ENCODE measurements at regions not wholly inside any gene's neighbourhood (a gene's known extent, or its start where the extent isn't known, plus 50 kb on each side); places are given as distances from the start of the nearest gene placed in this dataset.

DNA sequence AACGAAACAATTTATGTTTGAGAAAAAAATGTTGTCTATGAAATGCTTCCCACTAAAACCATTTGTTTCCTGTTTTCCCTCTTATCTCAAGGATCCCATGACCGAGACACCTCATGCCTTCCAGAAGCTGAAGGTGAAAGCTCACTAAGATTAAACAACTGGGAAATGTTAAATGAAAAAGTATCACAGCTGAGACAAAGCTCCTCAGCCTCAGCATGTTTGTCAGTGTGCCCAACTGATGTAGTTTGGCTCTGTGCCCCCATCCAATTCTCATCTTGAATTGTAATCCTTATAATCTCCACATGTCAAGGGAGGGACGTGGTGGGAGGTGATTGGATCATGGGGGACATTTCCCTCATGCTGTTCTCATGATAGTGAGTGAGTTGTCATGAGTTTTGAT, 327.3 kb downstream of the HTR7 start:
- DNase-seq (ENCODE audit: low read depth): no peak
- H3K4me3 ChIP-seq (ENCODE audit: low read depth, low read length): no peak overlapping the region

DNA sequence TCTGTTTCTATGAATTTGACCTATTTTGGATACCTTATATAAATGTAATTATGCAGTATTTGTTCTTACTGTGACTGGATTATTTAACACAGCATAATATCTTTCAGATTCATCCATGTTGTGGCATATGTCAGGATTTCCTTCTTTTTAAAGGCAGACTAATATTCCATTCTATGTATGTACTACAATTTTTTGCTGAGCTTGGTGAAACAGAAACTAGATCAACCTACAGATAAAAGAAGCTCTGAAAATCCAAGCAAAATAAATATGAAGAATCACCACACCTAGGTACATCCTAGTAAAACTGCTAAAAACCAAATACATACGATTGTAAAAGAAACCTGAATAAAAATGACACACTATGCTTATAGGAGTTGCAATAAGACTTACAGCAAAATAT, 300.5 kb downstream of the HTR7 start:
- no peak overlapping the region for H3K4me3 ChIP-seq (ENCODE audit: low read depth, low read length)
- no peak for DNase-seq (ENCODE audit: low read depth)
- TF ChIP-seq, protein P1, sequence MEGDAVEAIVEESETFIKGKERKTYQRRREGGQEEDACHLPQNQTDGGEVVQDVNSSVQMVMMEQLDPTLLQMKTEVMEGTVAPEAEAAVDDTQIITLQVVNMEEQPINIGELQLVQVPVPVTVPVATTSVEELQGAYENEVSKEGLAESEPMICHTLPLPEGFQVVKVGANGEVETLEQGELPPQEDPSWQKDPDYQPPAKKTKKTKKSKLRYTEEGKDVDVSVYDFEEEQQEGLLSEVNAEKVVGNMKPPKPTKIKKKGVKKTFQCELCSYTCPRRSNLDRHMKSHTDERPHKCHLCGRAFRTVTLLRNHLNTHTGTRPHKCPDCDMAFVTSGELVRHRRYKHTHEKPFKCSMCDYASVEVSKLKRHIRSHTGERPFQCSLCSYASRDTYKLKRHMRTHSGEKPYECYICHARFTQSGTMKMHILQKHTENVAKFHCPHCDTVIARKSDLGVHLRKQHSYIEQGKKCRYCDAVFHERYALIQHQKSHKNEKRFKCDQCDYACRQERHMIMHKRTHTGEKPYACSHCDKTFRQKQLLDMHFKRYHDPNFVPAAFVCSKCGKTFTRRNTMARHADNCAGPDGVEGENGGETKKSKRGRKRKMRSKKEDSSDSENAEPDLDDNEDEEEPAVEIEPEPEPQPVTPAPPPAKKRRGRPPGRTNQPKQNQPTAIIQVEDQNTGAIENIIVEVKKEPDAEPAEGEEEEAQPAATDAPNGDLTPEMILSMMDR (IDR thresholded peaks at IDR 0.05; ENCODE audit: low read depth, low read length, missing control alignments): no peak

More for the DNA sequence above, 327.3 kb downstream of the HTR7 start:
- TF ChIP-seq, protein P1 (IDR thresholded peaks at IDR 0.05; ENCODE audit: low read depth, low read length, missing control alignments): no peak

DNA sequence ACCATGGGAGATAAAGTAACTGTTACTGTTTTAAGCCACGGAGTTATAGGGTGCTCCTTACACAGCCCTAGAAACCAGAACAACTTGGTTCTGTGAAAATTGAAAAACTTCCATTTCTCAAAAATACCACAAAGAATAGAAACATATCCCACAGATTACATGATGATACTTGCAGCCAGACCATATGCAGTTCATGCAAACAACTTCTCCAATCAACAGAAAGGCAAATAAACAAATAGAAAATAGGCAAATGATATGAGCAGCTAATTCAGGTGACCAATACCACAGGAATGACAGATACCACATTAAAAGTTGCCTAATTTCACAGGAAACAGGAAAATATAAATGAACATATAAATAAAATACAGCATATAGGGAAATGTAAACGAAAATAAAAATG, 297.5 kb downstream of the HTR7 start:
- no peak overlapping the region for H3K4me3 ChIP-seq (ENCODE audit: low read depth, low read length)
- TF ChIP-seq, protein P1 (IDR thresholded peaks at IDR 0.05; ENCODE audit: low read depth, low read length, missing control alignments): no peak
- DNase-seq (ENCODE audit: low read depth): no peak

DNA sequence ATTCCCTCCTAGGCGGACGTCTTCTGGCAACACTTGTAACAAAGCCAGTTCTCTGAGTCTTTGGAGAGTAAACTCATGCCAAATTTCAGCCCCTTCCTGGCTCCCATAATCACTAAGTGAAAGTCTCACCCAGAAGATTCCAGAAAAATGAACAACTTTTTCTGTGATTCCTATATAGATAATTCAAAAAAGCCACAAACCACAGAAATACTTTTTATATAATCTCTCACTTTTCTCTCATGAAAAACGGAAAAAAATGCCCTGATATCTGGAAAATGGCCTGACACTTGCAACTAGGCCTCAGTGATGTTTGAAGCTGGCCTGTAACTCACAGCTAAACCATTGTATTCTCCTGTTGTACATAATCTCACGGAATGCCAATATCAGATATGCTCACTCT, 296.2 kb downstream of the HTR7 start:
- DNase-seq (ENCODE audit: low read depth): no peak
- TF ChIP-seq, protein P1 (IDR thresholded peaks at IDR 0.05; ENCODE audit: low read depth, low read length, missing control alignments): no peak
- H3K4me3 ChIP-seq (ENCODE audit: low read depth, low read length): no peak overlapping the region

GRCh38 chr10:90571481-90572258, 286.2 kb downstream of the HTR7 start:
- TF ChIP-seq, protein P1 (IDR thresholded peaks at IDR 0.05; ENCODE audit: low read depth, low read length, missing control alignments): no peak
- no peak overlapping the region for H3K4me3 ChIP-seq (ENCODE audit: low read depth, low read length)
- DNase-seq (ENCODE audit: low read depth): no peak

- no peak for DNase-seq (ENCODE audit: low read depth)
- no peak overlapping the region for H3K4me3 ChIP-seq (ENCODE audit: low read depth, low read length)
- TF ChIP-seq, protein P1 (IDR thresholded peaks at IDR 0.05; ENCODE audit: low read depth, low read length, missing control alignments): no peak
Measured at GRCh38 chr10:90575125-90575524, 282.7 kb downstream of the HTR7 start.

DNA sequence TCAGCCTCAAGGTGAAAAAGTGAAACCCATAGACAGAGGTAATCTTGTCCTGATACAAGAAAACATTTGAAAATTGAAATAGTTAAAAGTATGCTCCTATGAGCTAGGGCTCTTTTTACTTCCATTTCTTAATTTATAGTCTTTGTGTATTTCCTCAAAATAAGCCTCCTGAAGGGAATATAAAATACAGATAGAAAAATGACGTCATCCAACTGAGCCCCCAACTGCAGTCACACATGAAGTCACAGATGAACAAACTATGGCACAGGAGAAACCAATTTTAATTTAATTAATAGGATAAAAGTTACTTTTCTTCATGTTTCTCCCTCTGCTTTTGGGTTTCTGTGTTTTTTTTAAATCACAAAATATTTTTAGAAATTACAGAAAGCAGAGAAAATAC, 280.3 kb downstream of the HTR7 start:
- DNase-seq (ENCODE audit: low read depth): no peak
- no peak overlapping the region for H3K4me3 ChIP-seq (ENCODE audit: low read depth, low read length)
- TF ChIP-seq, protein P1 (IDR thresholded peaks at IDR 0.05; ENCODE audit: low read depth, low read length, missing control alignments): no peak

Data from GM12864 (cell line).